PC-9 (cell line): ENCODE measurements at regions not wholly inside any gene's neighbourhood (a gene's known extent, or its start where the extent isn't known, plus 50 kb on each side); places are given as distances from the start of the nearest gene placed in this dataset.

Experiments
- BruUV-seq: library from RNA; stranded (reverse); fragments of 400-500 nt; replicated peaks from 2 replicates; lab custom pipeline; 2021; lab: Mats Ljungman, UMichigan
- CTCF ChIA-PET: fragments of 300-600 bp; sonication (Branson Sonifier 250); formaldehyde crosslinking; loops from one replicate; lab custom pipeline; 2022; ENCODE audit warnings: antibody characterized with exemption; lab: Charles Lee
- POLR2A ChIA-PET: fragments of 300-600 bp; sonication (Branson Sonifier 250); formaldehyde crosslinking; loops from one replicate; lab custom pipeline; 2022; ENCODE audit warnings: antibody characterized with exemption; ENCODE audit not compliant: unreplicated experiment; lab: Charles Lee
- DNase-seq, 2 experiments: peaks; one replicate each; pipeline versions ENCODE4 v3.0.0 to v3.0.0-alpha.2; 2015 to 2022; ENCODE audit warnings: mixed read lengths in 1 of 2
- H2AFZ ChIP-seq: fragments of 200-600 bp; sonication (generic); 2 replicates; pipeline ENCODE4 v1.8.1; 2017; ENCODE audit warnings: antibody characterized with exemption
- H3F3A ChIP-seq: fragments of 200-600 bp; sonication (generic); 2 replicates; pipeline ENCODE4 v1.8.1; 2017; ENCODE audit warnings: antibody characterized with exemption, mild to moderate bottlenecking, low read depth; ENCODE audit not compliant: insufficient read depth
- H3K27ac ChIP-seq: fragments of 200-600 bp; sonication (generic); 2 replicates; pipeline ENCODE4 v1.6.1; 2016; ENCODE audit warnings: mixed run types
- H3K27me3 ChIP-seq: fragments of 200-600 bp; sonication (generic); 2 replicates; pipeline ENCODE4 v1.6.1; 2016; ENCODE audit warnings: low read depth, mixed run types; ENCODE audit not compliant: insufficient read depth
- H3K36me3 ChIP-seq: fragments of 200-600 bp; sonication (generic); 2 replicates; pipeline ENCODE4 v1.6.1; 2016; ENCODE audit warnings: low read depth, mixed run types
- H3K4me1 ChIP-seq: fragments of 200-600 bp; sonication (generic); replicated peaks from 2 replicates; pipeline ENCODE4 v1.6.1; 2016; ENCODE audit warnings: mixed run types; ENCODE audit not compliant: insufficient read depth
- H3K4me2 ChIP-seq: fragments of 200-600 bp; sonication (generic); 2 replicates; pipeline ENCODE4 v1.6.1; 2017; ENCODE audit warnings: mixed run types
- H3K4me3 ChIP-seq: fragments of 200-600 bp; sonication (generic); 2 replicates; pipeline ENCODE4 v1.6.1; 2016; ENCODE audit warnings: mixed run types
- H3K79me2 ChIP-seq: fragments of 200-600 bp; sonication (generic); 2 replicates; pipeline ENCODE4 v1.6.1; 2017; ENCODE audit warnings: low read depth, mixed run types
- H3K9me2 ChIP-seq: fragments of 200-600 bp; sonication (generic); 2 replicates; pipeline ENCODE4 v1.8.1; 2017; ENCODE audit warnings: mild to moderate bottlenecking; ENCODE audit not compliant: insufficient read depth
- H3K9me3 ChIP-seq: fragments of 200-600 bp; sonication (generic); 2 replicates; pipeline ENCODE4 v1.8.1; 2016; ENCODE audit warnings: low read depth; ENCODE audit not compliant: insufficient read depth
- H4K20me1 ChIP-seq: fragments of 200-600 bp; sonication (generic); 2 replicates; pipeline ENCODE4 v1.8.1; 2017; ENCODE audit not compliant: insufficient read depth
- EZH2 ChIP-seq: fragments of 200-600 bp; sonication (generic); IDR thresholded peaks from 2 replicates; pipeline ENCODE4 v1.8.0; 2017; ENCODE audit warnings: antibody characterized with exemption, low read depth
- intact Hi-C: fragments of 100-400 bp; cut with micrococcal nuclease; formaldehyde crosslinking; loops from one replicate; pipeline ENCODE4 v1.10.0; 2022; ENCODE audit not compliant: unreplicated experiment
- TF ChIP-seq, protein P1 (sequence below): fragments of 200-600 bp; sonication (generic); conservative IDR thresholded peaks from 2 replicates; pipeline ENCODE4 v1.6.1; 2017; ENCODE audit warnings: mixed run types, antibody characterized with exemption, mild to moderate bottlenecking, moderate library complexity

DNA sequence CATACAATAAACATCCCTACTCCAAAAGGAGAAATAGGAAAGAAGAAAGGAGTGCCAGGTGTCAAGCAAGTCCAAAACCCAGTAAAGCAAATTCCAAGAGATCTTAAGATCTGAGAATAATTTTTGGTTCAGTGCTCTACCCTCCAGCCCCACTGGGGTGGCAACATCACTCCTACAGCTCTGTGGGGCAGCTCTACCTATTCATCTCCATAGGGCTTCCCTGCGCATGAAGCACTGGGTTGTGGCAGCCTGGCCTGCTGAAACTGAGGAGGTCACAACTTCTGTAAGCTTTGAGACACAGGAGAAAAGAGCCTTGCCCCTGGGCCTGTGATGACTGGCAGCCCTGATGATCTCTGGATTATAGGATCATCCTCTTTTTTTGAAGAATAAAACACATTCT lies 378.2 kb upstream of the SOX14 start:
- ChIA-PET CTCF (no interaction called here), POLR2A (no interaction called here)
- H2AFZ ChIP-seq = no peak overlapping the region
- no peak overlapping the region for H3K4me2 ChIP-seq
- no TSS peak for BruUV-seq
- no peaks in the 10 kb centered on the region for H3K27me3 ChIP-seq
- no peak overlapping the region for H3K4me3 ChIP-seq
- H3F3A ChIP-seq = no peaks in the 10 kb centered on the region
- TF ChIP-seq, protein P1, sequence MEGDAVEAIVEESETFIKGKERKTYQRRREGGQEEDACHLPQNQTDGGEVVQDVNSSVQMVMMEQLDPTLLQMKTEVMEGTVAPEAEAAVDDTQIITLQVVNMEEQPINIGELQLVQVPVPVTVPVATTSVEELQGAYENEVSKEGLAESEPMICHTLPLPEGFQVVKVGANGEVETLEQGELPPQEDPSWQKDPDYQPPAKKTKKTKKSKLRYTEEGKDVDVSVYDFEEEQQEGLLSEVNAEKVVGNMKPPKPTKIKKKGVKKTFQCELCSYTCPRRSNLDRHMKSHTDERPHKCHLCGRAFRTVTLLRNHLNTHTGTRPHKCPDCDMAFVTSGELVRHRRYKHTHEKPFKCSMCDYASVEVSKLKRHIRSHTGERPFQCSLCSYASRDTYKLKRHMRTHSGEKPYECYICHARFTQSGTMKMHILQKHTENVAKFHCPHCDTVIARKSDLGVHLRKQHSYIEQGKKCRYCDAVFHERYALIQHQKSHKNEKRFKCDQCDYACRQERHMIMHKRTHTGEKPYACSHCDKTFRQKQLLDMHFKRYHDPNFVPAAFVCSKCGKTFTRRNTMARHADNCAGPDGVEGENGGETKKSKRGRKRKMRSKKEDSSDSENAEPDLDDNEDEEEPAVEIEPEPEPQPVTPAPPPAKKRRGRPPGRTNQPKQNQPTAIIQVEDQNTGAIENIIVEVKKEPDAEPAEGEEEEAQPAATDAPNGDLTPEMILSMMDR = no peak
- TF ChIP-seq EZH2 = no peak
- no peaks in the 10 kb centered on the region for H3K9me3 ChIP-seq
- no peaks in the 10 kb centered on the region for H3K79me2 ChIP-seq
- no peak overlapping the region for H3K27ac ChIP-seq
- H3K9me2 ChIP-seq = no peaks in the 10 kb centered on the region
- DNase-seq = no peak
- H3K4me1 ChIP-seq = no peaks in the 10 kb centered on the region
- no peaks in the 10 kb centered on the region for H3K36me3 ChIP-seq
- intact Hi-C loops = no loop called here
- no peaks in the 10 kb centered on the region for H4K20me1 ChIP-seq

DNA sequence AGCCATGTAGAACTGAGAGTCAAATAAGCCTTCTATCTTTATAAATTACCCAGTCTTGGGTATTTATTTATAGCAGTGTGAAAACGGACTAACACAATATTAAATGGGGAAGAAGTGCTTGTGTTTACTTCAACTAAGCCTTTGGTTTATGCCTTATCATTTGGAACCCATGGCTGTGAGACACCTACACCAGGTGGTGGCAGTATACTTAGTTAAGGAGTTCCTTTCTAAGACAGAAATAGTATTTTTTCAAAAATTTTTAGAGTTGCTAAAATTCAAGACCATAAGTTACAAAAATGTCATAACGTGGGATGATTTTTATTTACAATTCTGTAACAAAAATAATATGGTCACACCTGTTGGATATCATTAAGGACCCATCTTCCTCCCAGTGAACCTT lies 354.5 kb upstream of the SOX14 start:
- no peaks in the 10 kb centered on the region for H3K36me3 ChIP-seq
- H3K4me1 ChIP-seq = no peaks in the 10 kb centered on the region
- no peak for DNase-seq
- H3K9me2 ChIP-seq = no peaks in the 10 kb centered on the region
- no peak for TF ChIP-seq EZH2
- TF ChIP-seq, protein P1 = peak; percentile 22; the same call in 1 of the 2 replicates
- BruUV-seq = no TSS peak
- no peak overlapping the region for H3K4me2 ChIP-seq
- no peaks in the 10 kb centered on the region for H3K79me2 ChIP-seq
- no peak overlapping the region for H3K4me3 ChIP-seq
- H3F3A ChIP-seq = no peaks in the 10 kb centered on the region
- intact Hi-C loops = no loop called here
- H3K27me3 ChIP-seq = no peaks in the 10 kb centered on the region
- no peaks in the 10 kb centered on the region for H3K9me3 ChIP-seq
- no peak overlapping the region for H2AFZ ChIP-seq
- no peaks in the 10 kb centered on the region for H4K20me1 ChIP-seq
- POLR2A ChIA-PET = no interaction called here
- CTCF ChIA-PET = no interaction called here
- no peak overlapping the region for H3K27ac ChIP-seq

DNA sequence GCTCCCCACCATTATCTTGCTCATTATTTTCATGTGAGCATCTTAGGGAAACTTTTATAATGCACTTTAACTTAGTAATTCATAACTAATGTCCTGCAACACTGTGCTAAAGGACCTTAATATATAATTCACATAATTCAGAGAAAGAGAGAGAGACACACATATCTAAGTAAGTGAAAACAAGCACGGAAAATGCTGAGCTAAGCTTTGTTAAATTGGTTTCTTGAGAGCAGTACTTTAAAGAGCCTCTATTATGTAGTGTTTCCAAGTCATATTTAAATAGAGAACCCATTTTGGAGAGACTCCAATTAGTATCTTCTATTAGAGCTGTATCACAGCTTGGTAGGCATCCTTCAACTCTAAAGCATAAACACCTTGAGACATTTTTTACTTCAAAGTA lies 354.1 kb upstream of the SOX14 start:
- Histone ChIP-seq H3K27ac (no peak overlapping the region), H3K79me2 (no peaks in the 10 kb centered on the region), H3K27me3 (no peaks in the 10 kb centered on the region), H3K9me3 (no peaks in the 10 kb centered on the region), H3K36me3 (no peaks in the 10 kb centered on the region), H3K4me2 (no peak overlapping the region), H4K20me1 (no peaks in the 10 kb centered on the region), H3K4me3 (no peak overlapping the region), H3K4me1 (no peaks in the 10 kb centered on the region), H3K9me2 (no peaks in the 10 kb centered on the region), H2AFZ (no peak overlapping the region), H3F3A (no peaks in the 10 kb centered on the region)
- ChIA-PET POLR2A (no interaction called here), CTCF (no interaction called here)
- BruUV-seq = no TSS peak
- TF ChIP-seq, protein P1 = no peak
- TF ChIP-seq EZH2 = no peak
- intact Hi-C loops = no loop called here
- no peak for DNase-seq
